Nephron progenitor cell (in vitro differentiated cells): ENCODE measurements at regions not wholly inside any gene's neighbourhood (a gene's known extent, or its start where the extent isn't known, plus 50 kb on each side); places are given as distances from the start of the nearest gene placed in this dataset.

Experiments
- DNase-seq: peaks from one replicate; pipeline ENCODE4 v3.0.0; 2021
- H3K27ac Mint-ChIP-seq: 2 replicates; pipeline ENCODE4 v1.8.0; 2021; ENCODE audit warnings: mild to moderate bottlenecking, moderate library complexity, mixed read lengths
- H3K27me3 Mint-ChIP-seq: 2 replicates; pipeline ENCODE4 v1.8.0; 2021; ENCODE audit warnings: mild to moderate bottlenecking, low read depth, mixed read lengths; ENCODE audit not compliant: poor library complexity
- H3K36me3 Mint-ChIP-seq: 2 replicates; pipeline ENCODE4 v1.8.0; 2021; ENCODE audit warnings: low read depth, mixed read lengths
- H3K4me1 Mint-ChIP-seq: 2 replicates; pipeline ENCODE4 v1.8.0; 2021; ENCODE audit warnings: mixed read lengths
- H3K4me3 Mint-ChIP-seq: 2 replicates; pipeline ENCODE4 v1.8.0; 2021; ENCODE audit warnings: mild to moderate bottlenecking, moderate library complexity, mixed read lengths
- H3K9me3 Mint-ChIP-seq: 2 replicates; pipeline ENCODE4 v1.8.0; 2021; ENCODE audit warnings: mild to moderate bottlenecking, moderate library complexity, mixed read lengths
- TF ChIP-seq, protein P1 (sequence below): fragments of 200-600 bp; sonication (generic); IDR thresholded peaks from 2 replicates; pipeline ENCODE4 v1.5.0; 2021; ENCODE audit warnings: antibody characterized with exemption

DNA sequence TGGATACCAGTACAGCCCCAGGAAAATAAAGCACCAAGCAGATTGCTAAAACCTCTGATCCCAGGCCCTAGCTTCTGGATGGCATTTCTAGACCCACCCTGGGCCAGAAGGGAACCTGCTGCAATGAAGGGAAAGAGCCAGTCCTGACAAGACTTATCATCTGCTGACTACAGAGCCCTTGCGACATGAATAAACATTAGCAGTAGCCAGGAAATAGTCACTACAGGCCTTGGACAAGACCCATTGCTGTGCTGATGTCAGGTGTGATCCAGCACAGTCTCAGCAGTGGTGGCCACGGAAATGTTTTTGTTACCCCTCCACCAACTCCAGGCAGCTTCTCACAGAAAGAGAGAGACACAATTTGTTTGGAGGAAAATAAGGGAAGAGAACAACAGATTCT lies 399.3 kb downstream of the HAO1 start:
- Mint-ChIP-seq H3K36me3 (no peaks in the 10 kb centered on the region), H3K4me1 (peaks cover 4% of the 10 kb centered on the region), H3K27me3 (no peaks in the 10 kb centered on the region), H3K9me3 (no peaks in the 10 kb centered on the region), H3K4me3 (no peak overlapping the region), H3K27ac (no peak overlapping the region)
- TF ChIP-seq, protein P1, sequence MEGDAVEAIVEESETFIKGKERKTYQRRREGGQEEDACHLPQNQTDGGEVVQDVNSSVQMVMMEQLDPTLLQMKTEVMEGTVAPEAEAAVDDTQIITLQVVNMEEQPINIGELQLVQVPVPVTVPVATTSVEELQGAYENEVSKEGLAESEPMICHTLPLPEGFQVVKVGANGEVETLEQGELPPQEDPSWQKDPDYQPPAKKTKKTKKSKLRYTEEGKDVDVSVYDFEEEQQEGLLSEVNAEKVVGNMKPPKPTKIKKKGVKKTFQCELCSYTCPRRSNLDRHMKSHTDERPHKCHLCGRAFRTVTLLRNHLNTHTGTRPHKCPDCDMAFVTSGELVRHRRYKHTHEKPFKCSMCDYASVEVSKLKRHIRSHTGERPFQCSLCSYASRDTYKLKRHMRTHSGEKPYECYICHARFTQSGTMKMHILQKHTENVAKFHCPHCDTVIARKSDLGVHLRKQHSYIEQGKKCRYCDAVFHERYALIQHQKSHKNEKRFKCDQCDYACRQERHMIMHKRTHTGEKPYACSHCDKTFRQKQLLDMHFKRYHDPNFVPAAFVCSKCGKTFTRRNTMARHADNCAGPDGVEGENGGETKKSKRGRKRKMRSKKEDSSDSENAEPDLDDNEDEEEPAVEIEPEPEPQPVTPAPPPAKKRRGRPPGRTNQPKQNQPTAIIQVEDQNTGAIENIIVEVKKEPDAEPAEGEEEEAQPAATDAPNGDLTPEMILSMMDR = no peak
- no peak for DNase-seq

DNA sequence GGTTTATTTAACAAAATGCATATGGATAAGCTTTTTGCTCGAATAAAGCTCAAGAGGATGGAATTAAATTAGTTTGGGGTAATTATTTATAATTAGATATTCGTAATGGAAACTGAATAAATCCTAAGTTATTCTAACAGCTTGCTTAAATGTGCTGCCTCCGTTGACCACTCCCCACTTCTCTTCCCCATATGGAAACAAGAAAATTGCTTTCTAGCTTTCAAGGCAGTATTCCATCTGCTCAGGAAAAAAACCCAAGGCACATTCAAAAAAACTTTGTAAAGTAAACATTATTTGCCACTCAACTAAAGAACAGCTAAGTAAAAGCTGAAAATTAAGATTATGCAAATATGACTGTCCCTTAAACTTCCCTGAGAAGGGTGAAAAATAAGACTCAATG lies 369.2 kb downstream of the HAO1 start:
- H3K27ac Mint-ChIP-seq = no peak overlapping the region
- DNase-seq = no peak
- H3K4me1 Mint-ChIP-seq = no peaks in the 10 kb centered on the region
- H3K36me3 Mint-ChIP-seq = no peaks in the 10 kb centered on the region
- TF ChIP-seq, protein P1 = no peak
- H3K4me3 Mint-ChIP-seq = no peak overlapping the region
- no peaks in the 10 kb centered on the region for H3K9me3 Mint-ChIP-seq
- no peaks in the 10 kb centered on the region for H3K27me3 Mint-ChIP-seq

DNA sequence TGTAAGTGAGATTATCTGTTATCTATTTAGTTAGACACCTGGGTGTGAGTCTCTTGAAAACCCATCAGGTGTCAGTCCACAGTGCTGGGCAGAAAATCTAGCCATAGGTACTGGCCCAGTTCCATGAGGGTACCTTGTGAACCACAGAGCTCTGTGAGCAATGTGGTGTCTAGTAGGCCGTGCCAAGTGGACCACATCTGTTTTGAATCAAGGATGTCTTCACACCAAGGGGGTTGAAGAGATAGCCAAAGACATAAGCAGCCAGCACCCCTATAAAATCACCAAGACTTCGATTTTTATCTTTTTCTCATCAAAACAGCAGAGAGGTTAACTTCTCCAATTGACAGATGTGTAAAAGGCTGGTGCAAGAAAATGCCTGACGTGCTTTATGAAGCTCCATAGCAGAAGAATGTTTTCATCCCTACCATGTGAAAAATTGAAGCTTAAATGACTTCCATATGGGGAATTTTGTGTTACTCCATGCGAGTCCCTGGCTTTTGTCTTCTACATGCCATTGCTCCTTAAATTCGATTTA lies 368.7 kb downstream of the HAO1 start:
- H3K27me3 Mint-ChIP-seq = no peaks in the 10 kb centered on the region
- H3K4me1 Mint-ChIP-seq = no peaks in the 10 kb centered on the region
- no peak overlapping the region for H3K27ac Mint-ChIP-seq
- H3K36me3 Mint-ChIP-seq = no peaks in the 10 kb centered on the region
- H3K9me3 Mint-ChIP-seq = no peaks in the 10 kb centered on the region
- H3K4me3 Mint-ChIP-seq = no peak overlapping the region
- TF ChIP-seq, protein P1 = no peak
- DNase-seq = no peak

DNA sequence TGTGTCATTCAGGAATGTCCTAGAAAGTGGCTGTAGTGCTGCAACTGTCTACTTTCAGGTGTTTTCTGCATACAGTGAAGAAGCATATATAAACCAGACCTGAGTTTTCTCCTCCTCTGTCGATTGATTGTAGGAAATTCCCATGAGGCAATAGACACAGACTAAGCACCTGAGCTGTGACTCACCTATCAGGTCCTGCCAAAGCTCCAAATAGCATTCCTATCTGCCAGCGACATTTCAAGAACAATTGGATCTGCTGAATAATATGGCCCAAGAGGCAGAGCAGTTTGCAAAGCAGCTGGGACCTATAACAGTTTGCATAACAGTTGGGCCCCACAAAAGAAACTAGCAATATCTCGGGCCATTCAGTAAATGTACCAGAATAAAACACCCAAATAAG lies 360.4 kb downstream of the HAO1 start:
- TF ChIP-seq, protein P1 = no peak
- no peak for DNase-seq
- no peaks in the 10 kb centered on the region for H3K27me3 Mint-ChIP-seq
- no peak overlapping the region for H3K4me3 Mint-ChIP-seq
- no peak overlapping the region for H3K27ac Mint-ChIP-seq
- peaks cover 5% of the 10 kb centered on the region for H3K4me1 Mint-ChIP-seq
- H3K36me3 Mint-ChIP-seq = no peaks in the 10 kb centered on the region
- H3K9me3 Mint-ChIP-seq = no peaks in the 10 kb centered on the region

DNA sequence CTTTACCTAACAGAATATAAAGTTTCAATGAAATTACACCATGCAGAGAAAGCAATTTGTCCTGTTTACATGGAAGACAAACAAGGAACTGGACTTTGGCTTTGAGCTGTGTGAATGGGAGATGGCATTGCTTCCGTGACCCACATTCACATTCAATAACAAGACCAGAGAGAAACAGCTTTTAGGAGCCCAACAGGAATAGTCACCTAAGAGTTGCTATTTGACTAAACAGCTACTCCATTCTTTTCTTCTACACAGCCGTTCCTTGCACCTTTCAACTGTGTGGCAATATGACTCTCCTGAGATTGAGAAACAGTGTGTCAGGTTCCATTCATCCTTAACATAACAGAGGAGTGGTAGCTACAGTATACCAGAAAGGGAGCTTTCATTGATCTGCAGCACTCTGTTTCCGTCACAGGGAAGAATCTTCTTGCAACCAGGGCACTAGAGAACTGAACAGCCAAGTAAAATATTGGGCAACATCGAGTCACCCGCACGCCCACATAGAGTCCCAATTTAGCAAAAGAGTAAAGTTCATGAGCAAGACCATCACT lies 355.1 kb downstream of the HAO1 start:
- Mint-ChIP-seq H3K27ac (no peak overlapping the region), H3K9me3 (no peaks in the 10 kb centered on the region), H3K36me3 (no peaks in the 10 kb centered on the region), H3K4me1 (peaks cover 5% of the 10 kb centered on the region), H3K27me3 (no peaks in the 10 kb centered on the region), H3K4me3 (no peak overlapping the region)
- no peak for DNase-seq
- TF ChIP-seq, protein P1 = no peak

DNA sequence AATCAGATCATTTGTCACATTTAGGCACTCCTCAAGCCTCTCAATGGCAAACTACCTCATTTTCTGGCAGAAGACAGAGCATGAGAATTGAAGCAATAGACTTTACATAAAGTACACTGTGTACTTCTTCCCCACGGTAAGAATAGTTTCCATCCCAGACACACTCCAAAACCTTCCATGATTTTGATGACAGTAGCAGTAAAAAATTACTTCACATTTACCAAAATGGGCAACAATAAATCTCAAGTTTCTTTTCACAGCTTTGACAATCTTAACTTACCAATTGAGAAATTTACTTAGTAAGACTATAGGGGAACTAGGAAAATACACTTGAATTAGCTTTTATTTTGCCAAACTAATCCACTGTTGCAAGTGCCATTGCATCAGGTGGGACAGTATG lies 353.8 kb downstream of the HAO1 start:
- H3K27me3 Mint-ChIP-seq = no peaks in the 10 kb centered on the region
- no peaks in the 10 kb centered on the region for H3K9me3 Mint-ChIP-seq
- peaks cover 5% of the 10 kb centered on the region for H3K4me1 Mint-ChIP-seq
- no peak overlapping the region for H3K4me3 Mint-ChIP-seq
- TF ChIP-seq, protein P1 = no peak
- no peak overlapping the region for H3K27ac Mint-ChIP-seq
- no peak for DNase-seq
- H3K36me3 Mint-ChIP-seq = no peaks in the 10 kb centered on the region
